ENCODE measurements at regions not wholly inside any gene's neighbourhood (a gene's known extent, or its start where the extent isn't known, plus 50 kb on each side); places are given as distances from the start of the nearest gene placed in this dataset.

- Histone ChIP-seq H3K4me1 (ENCODE audit: control insufficient read depth, low read length) (no peaks in the 10 kb centered on the region), H3K9me2 (replicated peaks; ENCODE audit: control insufficient read depth, low read length) (no peaks in the 10 kb centered on the region; the same call in 1 of the 2 replicates), H3K4me3 (ENCODE audit: low read length) (no peak overlapping the region), H4K20me1 (ENCODE audit: control insufficient read depth, insufficient read depth, low read depth, low read length) (no peaks in the 10 kb centered on the region), H3K4me2 (ENCODE audit: low read length) (no peak overlapping the region), H3K27ac (ENCODE audit: low read depth, low read length) (no peak overlapping the region), H3K36me3 (ENCODE audit: control insufficient read depth, low read length) (no peaks in the 10 kb centered on the region), H3K79me2 (ENCODE audit: control insufficient read depth, low read length) (no peaks in the 10 kb centered on the region), H3F3A (ENCODE audit: control insufficient read depth, insufficient read depth) (no peaks in the 10 kb centered on the region), H3K27me3 (ENCODE audit: control insufficient read depth, low read length) (no peaks in the 10 kb centered on the region), H3K9me3 (ENCODE audit: control insufficient read depth, insufficient read depth, low read length) (no peaks in the 10 kb centered on the region)
- TF ChIP-seq EZH2phosphoT487 (IDR thresholded peaks at IDR 0.05; ENCODE audit: borderline replicate concordance, low read length) = no peak
- TF ChIP-seq CTCF (IDR thresholded peaks at IDR 0.05; ENCODE audit: low read depth, low read length, poor library complexity, severe bottlenecking) = no peak
Measured at GRCh38 chr1:98129491-98129890, 208.7 kb upstream of the DPYD start.

DNA sequence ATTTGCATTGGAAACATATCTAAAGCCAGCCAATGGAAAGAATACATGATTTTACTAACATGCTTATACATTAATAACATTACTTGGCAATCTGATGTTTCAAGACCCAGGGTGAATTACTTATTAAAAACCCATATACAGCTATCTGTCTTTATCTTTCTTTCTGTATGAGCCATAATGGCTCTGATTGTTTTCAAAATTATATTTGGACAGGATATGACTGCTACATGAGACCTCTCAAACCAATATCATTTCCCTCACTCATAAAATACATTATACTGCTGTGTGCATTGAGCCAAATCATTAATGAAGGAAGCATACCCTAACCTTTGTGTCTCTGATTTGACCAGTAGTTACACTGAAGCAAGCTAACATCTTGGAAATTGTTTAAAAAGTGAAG lies 205.9 kb upstream of the DPYD start:
- Histone ChIP-seq H3K79me2 (ENCODE audit: control insufficient read depth, low read length) (no peaks in the 10 kb centered on the region), H3K9me3 (ENCODE audit: control insufficient read depth, insufficient read depth, low read length) (no peaks in the 10 kb centered on the region), H3K9me2 (replicated peaks; ENCODE audit: control insufficient read depth, low read length) (no peaks in the 10 kb centered on the region; the same call in 1 of the 2 replicates), H3K36me3 (ENCODE audit: control insufficient read depth, low read length) (no peaks in the 10 kb centered on the region), H3F3A (ENCODE audit: control insufficient read depth, insufficient read depth) (no peaks in the 10 kb centered on the region), H3K27ac (ENCODE audit: low read depth, low read length) (no peak overlapping the region), H3K4me3 (ENCODE audit: low read length) (no peak overlapping the region), H3K27me3 (ENCODE audit: control insufficient read depth, low read length) (no peaks in the 10 kb centered on the region), H3K4me1 (ENCODE audit: control insufficient read depth, low read length) (no peaks in the 10 kb centered on the region), H3K4me2 (ENCODE audit: low read length) (no peak overlapping the region), H4K20me1 (ENCODE audit: control insufficient read depth, insufficient read depth, low read depth, low read length) (no peaks in the 10 kb centered on the region)
- TF ChIP-seq CTCF (IDR thresholded peaks at IDR 0.05; ENCODE audit: low read depth, low read length, poor library complexity, severe bottlenecking) (no peak), EZH2phosphoT487 (IDR thresholded peaks at IDR 0.05; ENCODE audit: borderline replicate concordance, low read length) (no peak)

DNA sequence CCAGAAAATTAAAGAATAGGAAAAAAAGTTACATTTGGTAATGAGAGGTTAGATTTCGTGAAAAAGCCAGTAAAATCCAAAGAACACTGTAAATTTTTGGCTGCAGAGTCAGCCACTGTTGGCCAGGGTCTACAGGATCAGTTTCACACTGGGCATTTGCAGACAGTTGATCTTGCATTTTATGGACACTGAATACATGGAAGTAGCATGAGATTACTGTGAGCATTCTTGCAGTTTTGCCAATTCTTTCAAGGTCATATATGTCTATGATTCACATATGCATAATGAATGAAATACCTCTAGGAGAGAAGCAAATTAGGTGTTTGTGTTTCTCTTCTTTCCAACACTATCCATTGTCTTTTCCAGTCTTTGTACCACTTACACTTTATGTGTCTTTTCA lies 200.8 kb upstream of the DPYD start:
- Histone ChIP-seq H3K79me2 (ENCODE audit: control insufficient read depth, low read length) (no peaks in the 10 kb centered on the region), H3K27me3 (ENCODE audit: control insufficient read depth, low read length) (no peaks in the 10 kb centered on the region), H3K36me3 (ENCODE audit: control insufficient read depth, low read length) (no peaks in the 10 kb centered on the region), H3K9me3 (ENCODE audit: control insufficient read depth, insufficient read depth, low read length) (no peaks in the 10 kb centered on the region), H4K20me1 (ENCODE audit: control insufficient read depth, insufficient read depth, low read depth, low read length) (no peaks in the 10 kb centered on the region), H3K4me2 (ENCODE audit: low read length) (no peak overlapping the region), H3F3A (ENCODE audit: control insufficient read depth, insufficient read depth) (no peaks in the 10 kb centered on the region), H3K9me2 (replicated peaks; ENCODE audit: control insufficient read depth, low read length) (no peaks in the 10 kb centered on the region), H3K4me3 (ENCODE audit: low read length) (no peak overlapping the region), H3K4me1 (ENCODE audit: control insufficient read depth, low read length) (no peaks in the 10 kb centered on the region), H3K27ac (ENCODE audit: low read depth, low read length) (no peak overlapping the region)
- TF ChIP-seq CTCF (IDR thresholded peaks at IDR 0.05; ENCODE audit: low read depth, low read length, poor library complexity, severe bottlenecking) (no peak), EZH2phosphoT487 (IDR thresholded peaks at IDR 0.05; ENCODE audit: borderline replicate concordance, low read length) (no peak)

GRCh38 chr1:98119796-98120195 lies 199.0 kb upstream of the DPYD start:
- no peak overlapping the region for H3K27ac ChIP-seq (ENCODE audit: low read depth, low read length)
- H4K20me1 ChIP-seq (ENCODE audit: control insufficient read depth, insufficient read depth, low read depth, low read length) = no peaks in the 10 kb centered on the region
- H3F3A ChIP-seq (ENCODE audit: control insufficient read depth, insufficient read depth) = no peaks in the 10 kb centered on the region
- H3K36me3 ChIP-seq (ENCODE audit: control insufficient read depth, low read length) = no peaks in the 10 kb centered on the region
- no peaks in the 10 kb centered on the region for H3K27me3 ChIP-seq (ENCODE audit: control insufficient read depth, low read length)
- TF ChIP-seq CTCF (IDR thresholded peaks at IDR 0.05; ENCODE audit: low read depth, low read length, poor library complexity, severe bottlenecking) = no peak
- no peak for TF ChIP-seq EZH2phosphoT487 (IDR thresholded peaks at IDR 0.05; ENCODE audit: borderline replicate concordance, low read length)
- no peaks in the 10 kb centered on the region for H3K9me2 ChIP-seq (replicated peaks; ENCODE audit: control insufficient read depth, low read length)
- no peaks in the 10 kb centered on the region for H3K9me3 ChIP-seq (ENCODE audit: control insufficient read depth, insufficient read depth, low read length)
- H3K4me3 ChIP-seq (ENCODE audit: low read length) = no peak overlapping the region
- no peaks in the 10 kb centered on the region for H3K79me2 ChIP-seq (ENCODE audit: control insufficient read depth, low read length)
- no peaks in the 10 kb centered on the region for H3K4me1 ChIP-seq (ENCODE audit: control insufficient read depth, low read length)
- no peak overlapping the region for H3K4me2 ChIP-seq (ENCODE audit: low read length)

Measured in DOHH2 (cell line).